Glomerular visceral epithelial cell (primary cell): ENCODE measurements at regions not wholly inside any gene's neighbourhood (a gene's known extent, or its start where the extent isn't known, plus 50 kb on each side); places are given as distances from the start of the nearest gene placed in this dataset.

ENCODE experiments used
- DNase-seq: peaks from one replicate; pipeline ENCODE4 v3.0.0-alpha.2; 2016; ENCODE audit errors: extremely low spot score

- DNase-seq: no peak
Observed at GRCh38 chr6:169339731-169340309, 86.2 kb upstream of the THBS2 start.

- no peak for DNase-seq
Observed at GRCh38 chr6:169339025-169339424, 85.4 kb upstream of the THBS2 start.

- DNase-seq: no peak
Observed at GRCh38 chr6:169337886-169338445, 84.3 kb upstream of the THBS2 start.

- DNase-seq: no peak
Observed at GRCh38 chr6:169335301-169335700, 81.7 kb upstream of the THBS2 start.

GRCh38 chr6:169332250-169332649, 78.6 kb upstream of the THBS2 start:
- no peak for DNase-seq

GRCh38 chr6:169328112-169328801, 74.6 kb upstream of the THBS2 start:
- DNase-seq: peak; percentile 30

- DNase-seq: peak; percentile 8
Observed at GRCh38 chr6:169326067-169326799, 72.6 kb upstream of the THBS2 start.

GRCh38 chr6:169324656-169325459, 71.2 kb upstream of the THBS2 start:
- no peak for DNase-seq

- DNase-seq: no peak
Observed at GRCh38 chr6:169324086-169324485, 70.4 kb upstream of the THBS2 start.

GRCh38 chr6:169323221-169323620, 69.6 kb upstream of the THBS2 start:
- no peak for DNase-seq

GRCh38 chr6:169321546-169321945, 67.9 kb upstream of the THBS2 start:
- DNase-seq: no peak

GRCh38 chr6:169320013-169320412, 66.4 kb upstream of the THBS2 start:
- no peak for DNase-seq

GRCh38 chr6:169317441-169318202, 64.0 kb upstream of the THBS2 start:
- DNase-seq: no peak

GRCh38 chr6:169316651-169317050, 63.0 kb upstream of the THBS2 start:
- DNase-seq: no peak

GRCh38 chr6:169315830-169316614, 62.4 kb upstream of the THBS2 start:
- no peak for DNase-seq

- DNase-seq: no peak
Observed at GRCh38 chr6:169313347-169314010, 59.8 kb upstream of the THBS2 start.

- DNase-seq: no peak
Observed at GRCh38 chr6:169312658-169313346, 59.2 kb upstream of the THBS2 start.

GRCh38 chr6:169310983-169311382, 57.3 kb upstream of the THBS2 start:
- no peak for DNase-seq
